HG03175 (cell line): ENCODE measurements at regions not wholly inside any gene's neighbourhood (a gene's known extent, or its start where the extent isn't known, plus 50 kb on each side); places are given as distances from the start of the nearest gene placed in this dataset.
"Not testable (repeated sequence)": the region's sequence is repeated elsewhere in the genome, so short reads cannot be mapped to it uniquely, and the experiment has no call there.

Experiments
- ATAC-seq: cut with Tn5 transposase; IDR thresholded peaks from one replicate; pipeline ENCODE4 v1.9.1; 2021; ENCODE audit warnings: mild to moderate bottlenecking, moderate library complexity; ENCODE audit not compliant: unreplicated experiment

DNA sequence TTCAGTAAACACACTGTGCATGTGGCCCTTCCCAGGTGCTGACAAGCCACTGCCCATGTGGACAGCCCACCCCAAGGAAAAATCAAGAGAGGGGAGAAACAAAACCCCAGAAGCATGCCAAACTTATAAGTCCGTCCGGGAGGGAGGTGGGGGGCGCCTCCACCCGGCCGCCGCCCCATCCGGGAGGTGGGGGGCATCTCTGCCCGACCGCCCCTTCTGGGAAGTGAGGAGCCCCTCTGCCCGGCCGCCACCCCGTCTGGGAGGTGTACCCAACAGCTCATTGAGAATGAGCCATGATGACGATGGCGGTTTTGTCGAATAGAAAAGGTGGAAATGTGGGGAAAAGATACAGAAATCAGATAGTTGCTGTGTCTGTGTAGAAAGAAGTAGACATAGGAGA is 53.8 kb upstream of the C2CD4B start:
- ATAC-seq: no peak

DNA sequence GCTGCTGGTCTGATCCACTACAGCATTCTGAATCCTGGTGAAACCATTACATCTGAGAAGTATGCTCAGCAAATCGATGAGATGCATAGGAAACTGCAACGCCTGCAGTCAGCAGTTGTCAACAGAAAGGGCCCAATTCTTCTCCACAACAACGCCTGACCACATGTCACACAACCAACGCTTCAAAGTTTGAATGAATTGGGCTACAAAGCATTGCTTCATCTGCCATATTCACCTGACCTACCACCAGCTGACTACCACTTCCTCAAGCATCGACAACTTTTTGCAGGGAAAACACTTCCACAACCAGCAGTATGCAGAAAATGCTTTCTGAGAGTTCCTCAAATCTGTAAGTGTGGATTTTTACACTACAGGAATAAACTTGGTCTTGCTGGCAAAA is 54.7 kb upstream of the C2CD4B start:
- no peak for ATAC-seq

DNA sequence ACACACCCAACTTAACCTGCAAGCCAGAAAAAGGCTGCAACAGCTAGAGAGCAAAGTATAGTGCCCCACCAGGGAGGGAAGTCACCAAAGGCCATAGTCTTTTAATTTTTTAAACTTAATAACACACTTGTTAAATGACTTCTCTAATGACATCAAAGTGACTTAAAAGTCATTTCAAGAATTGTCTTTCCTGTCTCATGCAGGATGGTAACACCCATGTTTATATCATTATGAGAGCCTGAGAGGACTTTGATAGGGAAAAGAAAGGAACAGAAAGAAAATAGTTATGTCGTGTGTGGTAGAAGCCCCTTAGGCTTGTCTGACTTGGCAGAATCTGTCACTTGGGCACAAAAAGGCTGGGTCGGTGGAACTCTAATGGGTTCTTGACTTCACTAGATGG is 57.9 kb upstream of the C2CD4B start:
- no peak for ATAC-seq

DNA sequence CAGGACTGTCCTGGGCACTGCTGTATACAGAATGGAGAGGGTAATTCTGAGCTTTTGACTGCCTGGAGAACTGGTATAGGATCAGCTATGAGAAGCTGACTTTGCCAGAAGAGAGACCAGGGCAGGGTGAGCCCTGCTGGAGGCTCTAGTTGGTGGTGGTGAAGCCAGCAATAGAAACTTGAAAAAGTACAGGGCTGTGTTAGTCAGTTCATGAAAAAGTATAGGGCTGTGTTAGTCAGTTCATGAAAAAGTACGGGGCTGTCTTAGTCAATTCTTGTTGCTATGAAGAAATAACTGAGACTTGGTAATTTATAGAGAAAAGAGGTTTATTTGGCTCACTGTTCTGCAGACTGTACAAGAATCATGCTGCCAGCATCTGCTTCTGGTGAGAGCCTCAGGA is 63.5 kb upstream of the C2CD4B start:
- ATAC-seq: no peak

DNA sequence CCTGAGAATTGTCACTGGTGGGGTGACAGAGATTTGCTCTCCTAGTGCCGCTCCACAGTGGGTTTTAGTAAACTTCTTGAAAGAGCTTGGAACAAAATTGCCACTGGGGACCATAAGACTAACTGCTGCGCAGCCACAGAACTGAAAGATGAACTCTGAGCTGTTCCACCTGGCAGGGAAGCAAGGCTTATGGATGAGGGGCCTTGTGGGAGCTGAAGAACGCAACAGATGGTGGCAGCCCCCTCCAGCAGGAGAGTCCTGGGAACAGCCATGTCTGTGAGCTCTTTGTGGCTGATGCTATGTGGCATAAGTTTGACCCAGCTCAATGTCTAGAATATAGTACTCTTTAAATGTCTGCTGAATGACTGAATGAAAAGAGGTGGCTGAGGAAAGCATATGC is 66.8 kb upstream of the C2CD4B start:
- no peak for ATAC-seq

DNA sequence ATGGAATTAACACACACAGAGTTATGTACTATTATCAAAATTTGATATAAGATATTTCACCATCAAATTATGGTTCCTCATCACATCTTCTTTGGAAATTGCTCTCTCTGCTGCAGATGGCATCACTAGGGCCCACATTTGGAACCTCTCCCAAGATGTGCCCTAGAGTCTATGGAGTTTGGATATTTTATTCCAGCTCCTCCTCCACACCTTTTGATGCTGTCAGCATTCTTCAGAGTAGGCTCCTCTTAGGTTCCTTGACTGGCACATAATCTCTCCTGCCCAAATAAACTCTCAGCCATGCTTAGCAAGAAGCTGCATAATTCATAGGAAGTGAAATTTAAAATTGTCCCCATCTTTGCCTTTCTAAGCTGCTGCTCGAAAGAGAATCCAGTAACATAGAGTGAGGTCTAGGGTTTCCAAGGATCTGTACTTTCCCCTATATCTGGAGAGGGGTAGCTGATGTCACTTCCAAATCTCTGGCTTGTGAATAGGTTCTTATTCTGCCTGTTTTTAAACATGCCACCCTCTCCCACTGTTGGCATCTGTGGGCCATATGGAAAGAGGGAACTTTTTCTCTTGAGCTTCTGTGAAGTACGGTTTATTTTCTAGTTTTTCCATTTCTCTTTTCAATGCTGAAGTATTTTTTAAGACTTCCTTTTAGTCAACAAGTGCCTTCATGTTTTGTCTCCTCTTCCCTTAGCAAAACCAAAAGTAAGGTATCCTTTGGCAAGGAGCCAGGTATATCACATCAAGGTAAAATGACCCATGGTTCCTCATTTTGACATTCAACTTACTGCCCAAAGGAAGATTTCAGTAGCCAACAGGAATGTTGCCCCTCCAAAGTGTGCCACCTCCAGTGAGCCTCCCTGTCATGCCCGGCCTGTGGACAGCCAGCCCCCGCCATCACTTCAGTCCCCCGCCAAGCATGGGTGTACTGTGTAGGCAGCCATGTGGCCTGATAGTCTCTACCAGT is 75.3 kb upstream of the C2CD4B start:
- ATAC-seq: no peak

DNA sequence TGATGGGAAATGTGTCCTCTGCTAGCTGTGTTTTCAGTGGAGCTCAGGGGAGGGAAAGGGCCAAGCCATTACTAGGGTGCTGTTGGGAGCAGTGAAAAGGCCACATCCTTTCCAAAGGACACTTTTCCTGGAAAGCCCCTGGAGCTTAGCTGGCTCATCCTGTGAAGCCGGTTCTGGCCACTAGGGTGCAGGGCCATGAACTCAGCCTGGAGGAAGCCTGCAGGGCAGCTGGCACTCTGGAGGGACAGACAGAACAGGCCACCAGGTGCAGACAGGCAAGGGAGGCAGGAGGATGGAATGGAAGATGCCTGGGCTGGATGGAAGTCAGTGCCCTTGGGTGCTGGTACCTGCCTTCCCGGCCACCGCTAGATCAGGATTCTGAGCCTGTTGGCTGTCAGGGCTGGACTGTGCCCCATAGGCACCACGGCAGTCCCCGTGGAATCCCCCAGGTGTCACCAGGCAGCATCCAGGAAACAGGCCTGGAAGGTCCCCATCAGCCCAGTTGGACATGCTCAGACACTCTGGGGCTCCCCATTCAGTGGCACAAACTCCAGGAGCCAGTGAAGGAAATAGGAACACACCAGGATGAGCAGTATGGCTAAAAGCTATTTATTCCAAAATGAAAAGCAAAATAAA is 76.2 kb upstream of the C2CD4B start:
- no peak for ATAC-seq

DNA sequence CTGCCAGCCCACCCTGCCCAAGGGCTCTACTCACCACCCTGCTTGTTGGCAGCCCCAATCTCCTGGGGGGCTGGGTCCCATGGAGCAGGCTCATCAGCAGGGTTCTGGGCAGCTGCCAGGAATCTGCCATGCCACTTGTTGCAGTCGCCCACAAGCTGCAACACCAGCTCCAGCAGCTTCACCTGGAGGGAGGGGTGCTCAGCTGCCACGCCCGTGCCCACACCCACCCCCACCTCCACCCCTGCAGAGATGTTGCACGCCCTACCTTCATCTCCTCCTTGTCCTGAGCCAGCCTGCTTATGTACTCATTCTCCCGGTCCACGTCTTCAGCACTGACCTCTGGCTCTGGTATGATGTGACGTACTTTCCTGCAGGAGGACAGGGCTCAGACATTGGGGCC is 77.9 kb upstream of the C2CD4B start:
- ATAC-seq: no peak

DNA sequence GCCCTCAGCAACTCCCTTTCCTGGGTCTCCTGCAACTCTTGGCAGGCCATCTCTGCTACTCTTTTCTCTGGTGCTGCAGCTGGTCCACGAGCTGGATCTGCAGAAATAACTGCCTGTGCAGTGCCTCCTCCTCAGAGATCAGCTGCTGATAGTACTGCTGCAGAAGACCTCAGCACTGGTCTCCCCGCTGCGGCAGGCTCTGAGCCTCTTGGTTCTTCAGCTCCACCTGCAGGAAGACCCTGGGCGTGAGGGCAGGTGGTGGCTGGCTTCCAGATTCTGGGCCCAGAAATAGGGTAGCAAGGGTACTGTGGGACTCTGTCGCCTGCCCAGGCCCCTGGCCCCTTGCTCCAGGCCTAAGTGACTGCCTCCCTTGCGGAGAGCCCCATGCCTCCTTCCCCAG is 79.7 kb upstream of the C2CD4B start:
- ATAC-seq: no peak

DNA sequence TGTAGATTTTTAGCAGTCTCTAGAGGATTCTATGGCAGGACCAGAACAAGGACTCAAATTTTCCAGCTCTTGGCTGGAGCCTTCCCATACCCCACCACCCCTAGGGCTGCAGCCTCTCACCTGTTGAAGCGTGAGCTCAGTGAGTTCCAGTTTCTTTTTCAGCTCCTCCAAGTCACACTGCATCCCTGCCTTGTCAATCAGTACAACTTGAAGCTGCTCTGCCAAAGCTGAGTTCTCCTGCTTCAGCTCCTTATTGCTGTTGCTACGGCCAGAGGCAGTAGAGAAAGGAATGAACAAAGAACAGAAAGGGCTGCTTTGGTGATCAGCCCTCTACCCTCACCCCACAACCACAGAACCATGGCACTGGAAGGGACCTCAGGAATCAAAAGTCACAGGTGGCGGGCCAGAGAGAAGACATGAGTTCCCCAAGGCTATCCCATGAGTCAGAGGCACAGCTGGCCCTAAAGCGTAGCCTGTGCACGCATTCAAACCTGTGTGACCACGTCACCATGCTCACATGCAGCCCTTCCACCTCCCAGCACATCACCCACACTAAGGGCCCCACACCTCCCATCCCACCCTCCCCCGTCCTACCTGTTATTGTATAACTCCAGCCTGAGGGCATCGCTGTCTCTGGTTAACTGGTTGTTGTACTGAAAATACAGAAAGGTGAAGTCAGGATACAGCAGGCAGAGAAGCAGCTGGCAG is 83.3 kb upstream of the C2CD4B start:
- ATAC-seq: no peak

DNA sequence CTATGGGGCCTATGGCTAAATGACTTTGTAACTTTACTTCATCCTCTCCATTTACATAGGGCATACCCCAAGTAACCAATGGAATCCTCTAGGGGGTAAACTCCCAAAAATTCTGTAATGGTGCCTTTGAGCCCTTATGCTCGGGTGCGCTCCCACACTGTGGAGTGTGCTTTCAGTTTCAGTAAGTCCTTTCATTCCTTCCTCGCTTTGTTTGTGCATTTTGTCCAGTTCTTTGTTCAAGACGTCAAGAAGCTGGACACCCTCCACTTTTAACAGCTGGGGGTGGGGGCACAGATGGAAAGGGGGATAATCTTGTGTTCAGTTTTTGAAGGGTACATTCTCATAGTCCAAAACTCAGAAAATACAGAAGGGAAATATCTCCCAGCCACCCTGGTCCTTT is 84.4 kb upstream of the C2CD4B start:
- no peak for ATAC-seq

DNA sequence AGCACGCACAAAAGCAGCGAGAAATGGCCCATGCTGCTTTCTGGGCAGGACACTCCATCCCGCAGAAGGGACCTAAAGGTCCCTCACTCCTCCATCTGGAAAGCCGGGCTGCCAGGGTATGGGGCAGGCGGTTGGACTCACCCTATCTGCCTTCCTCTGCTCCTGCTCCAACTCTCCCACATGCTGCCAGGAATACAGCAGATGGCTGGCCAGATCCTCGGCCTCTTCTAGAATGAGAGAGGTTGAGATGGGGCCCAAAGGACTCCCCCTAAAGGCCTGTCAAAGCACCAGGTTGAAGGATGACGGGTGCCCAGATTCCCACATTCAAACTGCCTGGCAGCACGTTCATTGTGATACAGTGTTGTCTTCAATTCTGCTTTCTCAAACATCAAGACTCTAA is 85.1 kb upstream of the C2CD4B start:
- no peak for ATAC-seq

DNA sequence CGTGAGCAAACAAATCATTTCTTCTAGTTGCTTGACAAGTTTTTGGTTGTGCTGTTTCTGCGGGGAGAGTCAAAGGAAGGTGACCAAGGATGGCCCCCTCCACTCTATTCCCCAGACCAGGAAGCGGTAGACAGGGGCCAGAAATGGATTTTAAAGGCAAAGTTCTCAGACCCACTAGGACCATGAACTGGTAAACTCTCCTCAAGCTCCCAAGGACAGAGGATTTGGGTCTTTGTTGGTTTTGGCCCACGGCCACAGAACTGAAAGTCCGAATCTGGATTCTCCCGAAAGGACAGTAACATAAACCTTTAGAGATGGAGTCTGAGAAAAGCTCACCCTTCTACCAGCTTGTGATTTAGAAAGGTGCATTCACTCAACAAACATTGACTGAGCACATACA is 85.9 kb upstream of the C2CD4B start:
- ATAC-seq: no peak

DNA sequence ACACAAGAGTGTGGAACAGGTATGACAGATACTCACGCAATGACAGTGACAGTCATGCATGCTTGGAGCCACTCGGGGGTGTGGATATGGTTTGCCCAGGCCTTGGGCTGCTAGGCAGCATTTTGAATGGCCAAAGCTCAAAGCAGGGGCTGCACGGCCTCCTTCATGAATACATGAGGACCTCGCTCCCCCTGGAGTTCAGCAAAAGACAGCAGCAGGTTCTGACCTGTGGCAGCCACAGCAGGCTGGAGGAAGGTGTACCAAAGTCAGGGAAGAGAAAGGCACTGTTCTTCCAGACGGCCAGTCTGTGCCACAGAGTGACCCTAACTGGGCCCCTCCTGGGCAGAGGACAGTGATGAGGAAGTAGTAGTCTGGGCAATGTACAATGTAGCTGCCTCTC is 88.2 kb upstream of the C2CD4B start:
- ATAC-seq: no peak

DNA sequence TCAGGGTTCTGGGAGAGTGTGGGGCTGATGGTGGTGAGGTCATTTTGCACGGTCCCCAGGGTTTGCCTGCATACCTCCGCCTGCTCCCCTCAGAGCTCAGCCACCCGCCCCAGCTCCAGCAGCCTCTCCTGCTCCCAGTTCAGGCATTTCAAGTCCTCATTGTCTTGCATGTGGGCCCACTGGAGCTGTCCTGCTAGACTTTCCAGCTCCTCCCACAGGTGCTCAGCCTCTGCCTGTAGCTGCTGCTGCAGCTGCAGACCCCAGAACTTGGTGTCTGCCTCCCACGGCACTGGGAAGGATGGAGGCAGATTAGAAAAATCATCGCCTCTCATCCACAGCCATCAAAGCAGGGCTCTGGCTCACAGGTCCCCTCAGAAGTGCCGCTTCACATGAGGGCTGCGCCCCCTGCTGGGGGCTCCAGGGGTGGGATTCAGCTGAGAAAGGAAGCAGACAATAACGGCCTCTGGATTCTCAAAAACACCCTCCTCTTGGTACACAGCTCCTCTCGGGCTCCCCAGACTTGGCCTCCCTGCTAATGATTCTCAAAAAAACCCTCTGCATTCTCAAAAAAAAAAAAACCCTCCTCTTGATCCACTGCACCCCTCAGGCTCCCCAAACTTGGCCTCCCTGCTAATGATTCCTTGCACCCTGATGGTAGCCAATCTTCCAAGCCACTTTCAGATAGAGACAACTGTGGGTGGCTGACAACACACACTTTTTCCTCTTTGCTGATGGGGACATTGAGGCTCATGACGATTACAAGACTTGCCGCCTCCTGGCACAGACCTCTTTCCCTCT is 89.3 kb upstream of the C2CD4B start:
- ATAC-seq: no peak

DNA sequence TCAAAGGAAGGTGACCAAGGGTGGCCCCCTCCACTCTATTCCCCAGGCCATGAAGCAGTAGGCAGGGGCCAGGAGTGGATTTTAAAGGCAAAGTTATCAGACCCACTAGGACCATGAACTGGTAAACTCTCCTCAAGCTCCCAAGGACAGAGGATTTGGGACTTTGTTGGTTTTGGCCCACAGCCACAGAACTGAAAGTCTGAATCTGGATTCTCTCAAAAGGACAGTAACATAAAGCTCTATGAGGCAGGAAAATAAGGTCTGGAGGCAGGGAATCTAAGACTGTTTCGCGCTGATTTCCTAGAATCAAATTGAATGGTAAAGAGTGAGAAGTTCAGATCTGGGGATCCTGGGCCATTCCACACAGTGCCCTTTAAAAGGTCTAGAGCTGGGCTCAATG is 91.3 kb upstream of the C2CD4B start:
- not testable (repeated sequence) for ATAC-seq

DNA sequence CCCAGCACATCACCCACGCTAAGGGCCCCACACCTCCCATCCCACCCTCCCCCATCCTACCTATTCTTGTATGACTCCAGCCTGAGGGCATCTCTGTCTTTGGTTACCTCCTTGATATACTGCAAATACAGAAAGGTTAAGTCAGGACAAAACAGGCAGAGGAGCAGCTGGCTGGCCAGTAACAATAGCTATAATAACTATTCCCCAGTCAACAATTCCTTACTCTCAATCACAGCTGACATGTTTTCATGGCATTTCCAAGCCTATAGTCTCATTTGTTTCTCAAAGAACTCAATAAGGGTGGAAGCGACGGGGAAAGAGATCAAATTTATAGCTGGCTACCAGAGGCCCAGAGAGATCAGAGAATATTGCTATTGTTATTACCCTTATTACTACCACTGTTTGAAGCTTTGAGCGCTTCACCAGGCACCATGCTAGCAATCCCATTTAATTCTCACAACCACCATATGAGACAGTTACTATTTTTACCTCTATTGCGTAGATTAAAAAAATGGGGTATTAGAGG is 93.0 kb upstream of the C2CD4B start:
- ATAC-seq: no peak

DNA sequence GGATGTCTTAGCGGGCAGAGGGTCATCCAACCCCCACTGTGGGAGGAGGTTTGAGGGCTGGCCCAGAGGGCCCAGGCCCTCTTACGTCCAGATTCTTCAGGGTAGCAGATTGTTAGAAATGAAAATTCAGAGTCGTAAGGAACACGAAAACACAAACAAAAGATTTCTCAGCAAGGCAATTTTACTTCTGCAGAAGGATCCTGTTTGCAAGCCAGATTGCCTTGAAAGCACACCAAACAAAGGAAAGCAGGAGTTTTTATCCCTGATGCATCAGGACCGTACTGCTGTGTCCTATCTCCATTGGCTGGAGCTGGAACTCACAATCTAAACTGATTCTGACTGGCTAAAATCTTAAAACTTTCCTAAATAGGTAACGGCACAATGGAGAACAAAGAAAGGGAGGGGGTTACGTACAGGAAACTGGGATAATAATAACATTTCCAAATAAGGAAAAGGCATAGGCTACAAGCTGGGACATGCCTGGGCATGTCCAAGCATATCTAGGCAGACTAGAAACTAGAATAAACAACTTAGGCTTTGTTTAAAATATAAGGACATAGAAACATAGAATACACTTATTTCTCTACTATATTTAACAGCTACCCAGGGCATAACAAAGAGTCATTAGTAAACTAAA is 97.3 kb upstream of the C2CD4B start:
- ATAC-seq: no peak

DNA sequence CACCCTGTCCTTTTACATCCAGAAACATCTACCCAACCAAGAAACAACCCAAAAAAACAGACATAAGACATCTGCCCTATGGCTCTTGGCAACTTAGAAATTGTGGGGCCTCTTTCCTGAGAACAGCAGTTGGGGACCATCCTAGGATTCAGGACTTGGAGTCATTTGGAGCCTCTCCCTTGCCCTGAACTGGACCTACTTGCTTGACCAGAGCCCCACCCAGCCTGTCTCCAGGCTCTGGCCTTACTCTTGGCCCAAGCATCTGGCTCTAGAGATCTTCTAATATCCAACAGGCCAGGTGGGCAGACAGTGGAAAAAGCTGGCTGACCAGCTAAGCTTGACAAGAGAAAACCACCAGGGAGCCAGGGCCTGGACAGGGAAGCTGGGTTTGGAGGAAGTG is 99.1 kb upstream of the C2CD4B start:
- ATAC-seq: no peak

DNA sequence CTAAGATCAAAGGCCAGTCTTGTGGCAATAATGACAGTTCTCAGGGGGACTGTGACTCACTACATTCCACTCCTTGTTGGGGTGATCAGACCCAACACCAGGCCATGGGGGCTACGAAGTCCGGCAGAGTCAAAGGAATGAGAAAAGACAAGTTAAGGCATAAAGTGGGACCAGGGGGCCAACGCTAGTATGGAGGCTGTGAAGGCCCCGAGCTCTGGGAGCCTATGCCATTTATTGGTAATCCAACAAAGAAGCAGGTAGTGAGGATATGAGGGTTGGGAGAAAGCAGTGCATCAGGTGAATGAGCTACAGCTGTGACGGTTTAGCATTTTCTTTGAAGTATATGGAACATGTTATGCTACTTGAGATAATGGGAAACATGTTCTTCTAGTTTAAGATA is 104.4 kb upstream of the C2CD4B start:
- ATAC-seq: no peak
